HG02870 (cell line): ENCODE measurements at regions not wholly inside any gene's neighbourhood (a gene's known extent, or its start where the extent isn't known, plus 50 kb on each side); places are given as distances from the start of the nearest gene placed in this dataset.
A peak's percentile ranks its signal among the peaks of the same experiment; 100 is the strongest.
"Not testable (repeated sequence)": the region's sequence is repeated elsewhere in the genome, so short reads cannot be mapped to it uniquely, and the experiment has no call there.

Experiments used
- ATAC-seq: cut with Tn5 transposase; IDR thresholded peaks from one replicate; pipeline ENCODE4 v1.9.1; 2021; ENCODE audit warnings: mild to moderate bottlenecking, moderate library complexity; ENCODE audit not compliant: unreplicated experiment

- ATAC-seq: no peak
Measured at GRCh38 chrX:79511799-79512198, 144.7 kb upstream of the ITM2A start.

GRCh38 chrX:79506001-79506400 is 138.9 kb upstream of the ITM2A start:
- no peak for ATAC-seq

- ATAC-seq: no peak
Measured at GRCh38 chrX:79482686-79483085, 115.6 kb upstream of the ITM2A start.

GRCh38 chrX:79477691-79478090 is 110.6 kb upstream of the ITM2A start:
- ATAC-seq: no peak

- ATAC-seq: peak; percentile 59
Measured at GRCh38 chrX:79466636-79467035, 99.5 kb upstream of the ITM2A start.

GRCh38 chrX:79462458-79462857 is 95.3 kb upstream of the ITM2A start:
- no peak for ATAC-seq

GRCh38 chrX:79456593-79456992 is 89.5 kb upstream of the ITM2A start:
- not testable (repeated sequence) for ATAC-seq

GRCh38 chrX:79452881-79453280 is 85.7 kb upstream of the ITM2A start:
- ATAC-seq: no peak

- no peak for ATAC-seq
Measured at GRCh38 chrX:79444694-79445210, 77.6 kb upstream of the ITM2A start.

GRCh38 chrX:79443121-79443520 is 76.0 kb upstream of the ITM2A start:
- no peak for ATAC-seq

- no peak for ATAC-seq
Measured at GRCh38 chrX:79440336-79440735, 73.2 kb upstream of the ITM2A start.
